ENCODE measurements at regions not wholly inside any gene's neighbourhood (a gene's known extent, or its start where the extent isn't known, plus 50 kb on each side); places are given as distances from the start of the nearest gene placed in this dataset.

DNA sequence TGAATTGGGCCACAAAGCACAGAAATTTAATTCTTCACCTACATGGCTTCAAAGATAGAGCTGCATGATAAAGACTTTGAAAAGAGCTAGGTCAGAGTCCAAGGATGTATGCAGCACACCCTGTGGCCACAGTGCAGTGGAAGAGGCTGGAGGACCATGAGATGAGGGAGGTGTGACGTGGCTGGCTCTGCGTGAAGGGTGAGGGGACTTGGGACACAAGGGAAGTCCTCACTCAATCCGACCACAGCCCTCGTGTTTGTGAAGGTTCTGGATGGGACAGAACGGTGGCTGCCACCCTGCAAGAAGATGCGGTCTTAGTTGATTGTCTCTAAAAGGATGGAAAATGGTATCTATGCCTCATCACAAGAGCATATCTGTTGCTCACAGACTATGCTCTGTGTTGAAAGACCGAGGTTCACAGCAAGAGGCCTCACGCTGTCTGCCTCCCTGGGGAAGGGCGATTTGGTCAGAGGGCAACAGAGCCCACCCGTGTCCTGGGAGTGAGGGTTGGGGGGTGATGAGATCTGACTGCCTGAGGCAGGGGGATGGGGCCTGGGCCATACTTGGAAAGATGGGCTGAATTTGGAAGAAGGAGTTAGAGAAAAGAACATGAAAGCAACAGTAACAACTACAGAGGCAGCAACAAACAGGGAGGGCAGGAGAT lies 174.4 kb upstream of the SHH start:
- TF ChIP-seq, protein P1, sequence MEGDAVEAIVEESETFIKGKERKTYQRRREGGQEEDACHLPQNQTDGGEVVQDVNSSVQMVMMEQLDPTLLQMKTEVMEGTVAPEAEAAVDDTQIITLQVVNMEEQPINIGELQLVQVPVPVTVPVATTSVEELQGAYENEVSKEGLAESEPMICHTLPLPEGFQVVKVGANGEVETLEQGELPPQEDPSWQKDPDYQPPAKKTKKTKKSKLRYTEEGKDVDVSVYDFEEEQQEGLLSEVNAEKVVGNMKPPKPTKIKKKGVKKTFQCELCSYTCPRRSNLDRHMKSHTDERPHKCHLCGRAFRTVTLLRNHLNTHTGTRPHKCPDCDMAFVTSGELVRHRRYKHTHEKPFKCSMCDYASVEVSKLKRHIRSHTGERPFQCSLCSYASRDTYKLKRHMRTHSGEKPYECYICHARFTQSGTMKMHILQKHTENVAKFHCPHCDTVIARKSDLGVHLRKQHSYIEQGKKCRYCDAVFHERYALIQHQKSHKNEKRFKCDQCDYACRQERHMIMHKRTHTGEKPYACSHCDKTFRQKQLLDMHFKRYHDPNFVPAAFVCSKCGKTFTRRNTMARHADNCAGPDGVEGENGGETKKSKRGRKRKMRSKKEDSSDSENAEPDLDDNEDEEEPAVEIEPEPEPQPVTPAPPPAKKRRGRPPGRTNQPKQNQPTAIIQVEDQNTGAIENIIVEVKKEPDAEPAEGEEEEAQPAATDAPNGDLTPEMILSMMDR (IDR thresholded peaks at IDR 0.05): no peak
- no peak for TF ChIP-seq POLR2AphosphoS5 (IDR thresholded peaks at IDR 0.05)
- TF ChIP-seq POLR2A (IDR thresholded peaks at IDR 0.05): no peak

All from breast epithelium (tissue), 3 donors.